ENCODE measurements at regions not wholly inside any gene's neighbourhood (a gene's known extent, or its start where the extent isn't known, plus 50 kb on each side); places are given as distances from the start of the nearest gene placed in this dataset.

DNA sequence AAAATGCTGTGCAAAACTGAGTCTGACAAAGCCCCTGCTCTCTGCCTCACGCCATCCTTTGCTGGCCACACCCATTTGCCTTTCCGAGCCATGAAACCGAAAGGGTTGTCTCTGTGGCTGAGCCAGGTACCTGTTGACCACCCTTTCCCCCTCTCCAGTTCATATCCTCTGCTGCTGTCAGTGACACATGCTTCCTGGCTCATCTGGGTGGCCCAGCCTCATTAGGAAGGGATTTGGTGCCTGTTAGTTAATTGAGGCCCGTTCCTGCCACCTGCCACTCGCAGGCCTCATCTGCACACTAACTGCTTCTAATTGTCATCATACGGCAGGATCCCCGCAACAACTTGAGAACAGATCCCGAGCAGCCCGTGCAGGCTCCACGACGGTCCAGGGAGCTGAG is 79.2 kb downstream of the OLIG1 start:
- TF ChIP-seq, protein P1, sequence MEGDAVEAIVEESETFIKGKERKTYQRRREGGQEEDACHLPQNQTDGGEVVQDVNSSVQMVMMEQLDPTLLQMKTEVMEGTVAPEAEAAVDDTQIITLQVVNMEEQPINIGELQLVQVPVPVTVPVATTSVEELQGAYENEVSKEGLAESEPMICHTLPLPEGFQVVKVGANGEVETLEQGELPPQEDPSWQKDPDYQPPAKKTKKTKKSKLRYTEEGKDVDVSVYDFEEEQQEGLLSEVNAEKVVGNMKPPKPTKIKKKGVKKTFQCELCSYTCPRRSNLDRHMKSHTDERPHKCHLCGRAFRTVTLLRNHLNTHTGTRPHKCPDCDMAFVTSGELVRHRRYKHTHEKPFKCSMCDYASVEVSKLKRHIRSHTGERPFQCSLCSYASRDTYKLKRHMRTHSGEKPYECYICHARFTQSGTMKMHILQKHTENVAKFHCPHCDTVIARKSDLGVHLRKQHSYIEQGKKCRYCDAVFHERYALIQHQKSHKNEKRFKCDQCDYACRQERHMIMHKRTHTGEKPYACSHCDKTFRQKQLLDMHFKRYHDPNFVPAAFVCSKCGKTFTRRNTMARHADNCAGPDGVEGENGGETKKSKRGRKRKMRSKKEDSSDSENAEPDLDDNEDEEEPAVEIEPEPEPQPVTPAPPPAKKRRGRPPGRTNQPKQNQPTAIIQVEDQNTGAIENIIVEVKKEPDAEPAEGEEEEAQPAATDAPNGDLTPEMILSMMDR (IDR thresholded peaks at IDR 0.05; ENCODE audit: low read depth, low read length): no peak
- TF ChIP-seq POLR2A (IDR thresholded peaks at IDR 0.05; ENCODE audit: extremely low read depth, insufficient read length) (no peak), MYC (IDR thresholded peaks at IDR 0.05; ENCODE audit: low read depth, low read length) (no peak)
- TF ChIP-seq, protein P2, sequence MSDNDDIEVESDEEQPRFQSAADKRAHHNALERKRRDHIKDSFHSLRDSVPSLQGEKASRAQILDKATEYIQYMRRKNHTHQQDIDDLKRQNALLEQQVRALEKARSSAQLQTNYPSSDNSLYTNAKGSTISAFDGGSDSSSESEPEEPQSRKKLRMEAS (IDR thresholded peaks at IDR 0.05; ENCODE audit: low read depth, low read length): no peak
